HepG2 (cell line): ENCODE measurements at regions not wholly inside any gene's neighbourhood (a gene's known extent, or its start where the extent isn't known, plus 50 kb on each side); places are given as distances from the start of the nearest gene placed in this dataset.

Source experiments
- GATAD2A ChIP-seq: IDR thresholded peaks from 2 replicates; pipeline ENCODE4 v1.6.1; 2016
- KDM6A ChIP-seq: IDR thresholded peaks from 2 replicates; pipeline ENCODE4 v1.6.1; 2016; ENCODE audit warnings: low read depth
- POLR2A ChIP-seq, 2 experiments: IDR thresholded peaks; 2 replicates each; pipeline ENCODE4 v1.6.1; 2011; ENCODE audit warnings: low read depth in 2 of 2, low read length in 2 of 2, mild to moderate bottlenecking in 1 of 2, moderate library complexity in 1 of 2; ENCODE audit not compliant: insufficient read depth in 1 of 2
- RFX5 ChIP-seq: IDR thresholded peaks from 2 replicates; pipeline ENCODE4 v1.6.1; 2011; ENCODE audit warnings: low read depth, low read length, improper control_type of control experiment
- TGIF2 ChIP-seq: IDR thresholded peaks from 2 replicates; pipeline ENCODE4 v1.6.1; 2016; ENCODE audit warnings: control low read depth, missing compliant biosample characterization
- TP53 ChIP-seq: sonication (generic); formaldehyde crosslinking; conservative IDR thresholded peaks from 2 replicates; pipeline ENCODE4 v1.4.0; 2020; ENCODE audit warnings: missing genetic modification reagents
- USF2 ChIP-seq, 2 experiments: sonication (generic) in 1 of 2; formaldehyde crosslinking in 1 of 2; IDR thresholded peaks; 2 replicates each; pipeline versions ENCODE4 v1.5.1 to v1.6.1; 2011 to 2020; ENCODE audit warnings: borderline replicate concordance in 1 of 2, low read depth in 1 of 2, low read length in 1 of 2, mild to moderate bottlenecking in 1 of 2, missing genetic modification reagents in 1 of 2, moderate library complexity in 1 of 2
- ZNF263 ChIP-seq: sonication (generic); formaldehyde crosslinking; IDR thresholded peaks from 2 replicates; pipeline ENCODE4 v1.4.0; 2020; ENCODE audit warnings: missing genetic modification reagents

GRCh38 chr11:88411265-88411664, 73.7 kb upstream of the CTSC start:
- no peak for TF ChIP-seq TGIF2 (CRISPR knock-in tag)
- no peak for TF ChIP-seq POLR2A (IDR thresholded peaks at IDR 0.05; ENCODE audit: insufficient read depth in 1 of 2, low read depth in 2 of 2, low read length in 2 of 2)
- TF ChIP-seq ZNF263 (CRISPR knock-in tag) = no peak
- TF ChIP-seq USF2 (IDR thresholded peaks at IDR 0.05; ENCODE audit: low read depth, low read length) = no peak
- no peak for TF ChIP-seq USF2 (CRISPR knock-in tag; IDR thresholded peaks at IDR 0.05; ENCODE audit: borderline replicate concordance)
- TF ChIP-seq KDM6A (CRISPR knock-in tag) = no peak
- TF ChIP-seq TP53 (CRISPR knock-in tag) = no peak
- no peak for TF ChIP-seq RFX5
- TF ChIP-seq GATAD2A (CRISPR knock-in tag) = no peak
